GM12878 (cell line): ENCODE measurements at regions not wholly inside any gene's neighbourhood (a gene's known extent, or its start where the extent isn't known, plus 50 kb on each side); places are given as distances from the start of the nearest gene placed in this dataset.

ENCODE experiments used
- ATAC-seq: fragments of 200-7000 bp; cut with Tn5 transposase; 3 replicates; pipeline ENCODE4 v1.9.1; 2020; ENCODE audit warnings: mild to moderate bottlenecking, moderate library complexity
- BruUV-seq: library from RNA; stranded (reverse); fragments of 400-500 nt; replicated peaks from 2 replicates; lab custom pipeline; 2021; lab: Mats Ljungman, UMichigan
- CTCF ChIA-PET: fragments of 300-600 bp; sonication (Branson Sonifier 250); formaldehyde crosslinking; extraction: SDS; loops from one replicate; lab custom pipeline; 2021; ENCODE audit warnings: inconsistent platforms; lab: Yijun Ruan, JAX
- POLR2A ChIA-PET: fragments of 350-600 bp; formaldehyde crosslinking; extraction: SDS; loops from one replicate; lab custom pipeline; 2021; ENCODE audit warnings: inconsistent platforms; lab: Charles Lee
- RAD21 ChIA-PET: fragments of 300-600 bp; sonication (Branson Sonifier 250); formaldehyde crosslinking; loops from one replicate; lab custom pipeline; 2023; ENCODE audit warnings: antibody characterized with exemption; ENCODE audit not compliant: unreplicated experiment; lab: Charles Lee
- SMC1A ChIA-PET: fragments of 300-600 bp; sonication (Branson Sonifier 250); formaldehyde crosslinking; loops from one replicate; lab custom pipeline; 2023; ENCODE audit not compliant: unreplicated experiment, uncharacterized antibody; lab: Charles Lee
- DNase-seq: peaks from one replicate; pipeline ENCODE4 v3.0.0-alpha.2; 2011; ENCODE audit warnings: low read depth, low spot score
- FAIRE-seq: peaks from 3 replicates; lab custom pipeline; 2011; peaks lifted over from hg19 to GRCh38; lab: Jason Lieb, UNC
- H2AFZ ChIP-seq: 2 replicates; pipeline ENCODE4 v1.6.0; 2011; ENCODE audit warnings: low read depth, low read length, control low read depth; ENCODE audit not compliant: control insufficient read depth
- H3K27ac ChIP-seq: 2 replicates; pipeline ENCODE4 v1.5.1; 2011; ENCODE audit warnings: control low read depth; ENCODE audit not compliant: control insufficient read depth, insufficient read depth
- H3K27me3 ChIP-seq, 2 experiments: replicated peaks in 1 of 2; 2 replicates each; pipeline versions ENCODE4 v1.6.0 to v1.6.1; 2011; ENCODE audit warnings: low read length in 1 of 2; ENCODE audit not compliant: control insufficient read depth in 2 of 2, insufficient read depth in 2 of 2
- H3K36me3 ChIP-seq, 2 experiments: 2 replicates each; pipeline ENCODE4 v1.5.1; 2011; ENCODE audit warnings: low read length in 1 of 2; ENCODE audit not compliant: control insufficient read depth in 2 of 2, insufficient read depth in 2 of 2
- H3K4me1 ChIP-seq: 2 replicates; pipeline ENCODE4 v1.6.1; 2011; ENCODE audit warnings: mild to moderate bottlenecking, low read length, moderate library complexity, mixed read lengths; ENCODE audit not compliant: control insufficient read depth, insufficient read depth
- H3K4me2 ChIP-seq: 2 replicates; pipeline ENCODE4 v1.6.0; 2011; ENCODE audit warnings: control low read depth; ENCODE audit not compliant: control insufficient read depth, insufficient read depth
- H3K4me3 ChIP-seq: fragments of 200-600 bp; sonication (generic); 2 replicates; pipeline ENCODE4 v1.5.1; 2016
- H3K79me2 ChIP-seq: 2 replicates; pipeline ENCODE4 v1.6.0; 2011; ENCODE audit warnings: low read length; ENCODE audit not compliant: control insufficient read depth, insufficient read depth
- H3K9ac ChIP-seq: 2 replicates; pipeline ENCODE4 v1.8.0; 2011; ENCODE audit warnings: low read length, control low read depth, mixed read lengths; ENCODE audit not compliant: control insufficient read depth, insufficient read depth
- H3K9me3 ChIP-seq: replicated peaks from 3 replicates; pipeline ENCODE4 v1.5.1; 2011; ENCODE audit warnings: mild to moderate bottlenecking, low read length; ENCODE audit not compliant: control insufficient read depth, insufficient read depth
- H4K20me1 ChIP-seq: 2 replicates; pipeline ENCODE4 v1.6.0; 2011; ENCODE audit not compliant: control insufficient read depth, insufficient read depth
- CEBPZ ChIP-seq: fragments of 150-350 bp; IDR thresholded peaks from 2 replicates; pipeline ENCODE4 v1.6.1; 2016; ENCODE audit warnings: low read depth, low read length
- CHD4 ChIP-seq: fragments of 200-600 bp; sonication (generic); IDR thresholded peaks from 2 replicates; pipeline ENCODE4 v1.6.1; 2016; ENCODE audit warnings: mild to moderate bottlenecking
- CREB1 ChIP-seq: IDR thresholded peaks from 2 replicates; pipeline ENCODE4 v1.6.1; 2012; ENCODE audit warnings: low read depth, mild to moderate bottlenecking, inconsistent platforms
- ELK1 ChIP-seq: IDR thresholded peaks from 2 replicates; pipeline ENCODE4 v1.6.1; 2012; ENCODE audit warnings: low read depth, low read length, improper control_type of control experiment
- FOS ChIP-seq: IDR thresholded peaks from 3 replicates; pipeline ENCODE4 v1.6.1; 2011; ENCODE audit warnings: borderline replicate concordance; ENCODE audit not compliant: insufficient read length; ENCODE audit errors: extremely low read depth
- HCFC1 ChIP-seq: fragments of 150-350 bp; IDR thresholded peaks from 2 replicates; pipeline ENCODE4 v1.6.1; 2014; ENCODE audit warnings: low read length
- HDAC2 ChIP-seq: fragments of 200-600 bp; sonication (generic); IDR thresholded peaks from 2 replicates; pipeline ENCODE4 v1.6.1; 2017
- IRF3 ChIP-seq: fragments of 450-650 bp; IDR thresholded peaks from 2 replicates; pipeline ENCODE4 v1.6.1; 2014; ENCODE audit warnings: mild to moderate bottlenecking
- MEF2B ChIP-seq: fragments of 450-650 bp; IDR thresholded peaks from 2 replicates; pipeline ENCODE4 v1.6.1; 2018; ENCODE audit warnings: mild to moderate bottlenecking, moderate library complexity; ENCODE audit not compliant: partially characterized antibody, poor library complexity, severe bottlenecking
- NR2C2 ChIP-seq: IDR thresholded peaks from 2 replicates; pipeline ENCODE4 v1.6.1; 2011; ENCODE audit warnings: borderline replicate concordance, low read depth; ENCODE audit not compliant: control insufficient read depth, insufficient read length
- POLR2AphosphoS2 ChIP-seq: IDR thresholded peaks from 2 replicates; pipeline ENCODE4 v1.6.1; 2011; ENCODE audit warnings: low read depth, mild to moderate bottlenecking, low read length, improper control_type of control experiment, moderate library complexity
- POU2F2 ChIP-seq: IDR thresholded peaks from 3 replicates; pipeline ENCODE4 v1.6.1; 2011; ENCODE audit warnings: low read depth, mild to moderate bottlenecking, low read length, borderline replicate concordance
- RAD21 ChIP-seq: IDR thresholded peaks from 2 replicates; pipeline ENCODE4 v1.6.1; 2011; ENCODE audit warnings: mild to moderate bottlenecking, low read depth, low read length, moderate library complexity; ENCODE audit not compliant: insufficient read depth
- SIX5 ChIP-seq: IDR thresholded peaks from 2 replicates; pipeline ENCODE4 v1.6.1; 2011; ENCODE audit warnings: mild to moderate bottlenecking, low read depth, low read length, moderate library complexity; ENCODE audit not compliant: severe bottlenecking
- SMAD5 ChIP-seq: IDR thresholded peaks from 2 replicates; pipeline ENCODE4 v1.6.1; 2016; ENCODE audit warnings: antibody characterized with exemption, low read depth
- SP1 ChIP-seq: IDR thresholded peaks from one replicate; pipeline ENCODE4 v1.6.1; 2011; ENCODE audit warnings: low read depth, low read length
- TCF3 ChIP-seq: IDR thresholded peaks from 2 replicates; pipeline ENCODE4 v1.6.1; 2012; ENCODE audit warnings: low read depth, mild to moderate bottlenecking, low read length, borderline replicate concordance; ENCODE audit not compliant: insufficient read depth
- USF1 ChIP-seq: IDR thresholded peaks from 2 replicates; pipeline ENCODE4 v1.6.1; 2011; ENCODE audit warnings: borderline replicate concordance, low read depth, mild to moderate bottlenecking, moderate library complexity, mixed read lengths, low read length; ENCODE audit not compliant: insufficient read depth; ENCODE audit errors: extremely low read length
- WRNIP1 ChIP-seq: IDR thresholded peaks from 2 replicates; pipeline ENCODE4 v1.6.1; 2011; ENCODE audit warnings: low read depth, low read length, improper control_type of control experiment, borderline replicate concordance
- WGBS: methylation state at CpG from one replicate; pipeline ENCODE4 v1.1.6; 2016; ENCODE audit warnings: low lambda C conversion rate; ENCODE audit not compliant: insufficient replicate concordance, insufficient coverage; ENCODE audit errors: missing lambda C conversion rate; 5-methylcytosine and 5-hydroxymethylcytosine counted together
- in situ Hi-C: fragments of 300-500 bp; cut with MboI; formaldehyde crosslinking; loops from 9 replicates; pipeline ENCODE4 v1.14.3; 2018; ENCODE audit warnings: mixed read lengths
- intact Hi-C: fragments of 100-400 bp; cut with micrococcal nuclease; formaldehyde crosslinking; loops from one replicate; pipeline ENCODE4 v1.14.2; 2022; ENCODE audit not compliant: unreplicated experiment

- no peak for TF ChIP-seq SIX5
These were observed 363.1 kb downstream of the POM121L12 start (continued) for GRCh38 chr7:53398566-53398965.

GRCh38 chr7:53413021-53413420 lies 377.6 kb downstream of the POM121L12 start:
- H3K4me2 ChIP-seq = no peak overlapping the region
- 0% methylated on average over 2 of the region's 2 CpGs for WGBS
- POLR2A ChIA-PET = no interaction called here
- RAD21 ChIA-PET = no interaction called here
- DNase-seq (no peak), ATAC-seq (no peak)
- intact Hi-C loops = no loop called here
- no peaks in the 10 kb centered on the region for H3K27me3 ChIP-seq
- H2AFZ ChIP-seq = no peak overlapping the region
- no peaks in the 10 kb centered on the region for H3K36me3 ChIP-seq
- no peaks in the 10 kb centered on the region for H3K9me3 ChIP-seq
- no TSS peak for BruUV-seq
- H3K79me2 ChIP-seq = no peaks in the 10 kb centered on the region
- H3K4me1 ChIP-seq = no peaks in the 10 kb centered on the region
- H3K9ac ChIP-seq = no peak overlapping the region
- no peak overlapping the region for H3K27ac ChIP-seq
- no peak overlapping the region for H3K4me3 ChIP-seq
- SMC1A ChIA-PET = no interaction called here
- no peak for TF ChIP-seq TCF3
- no peak for TF ChIP-seq POU2F2
- no peak for TF ChIP-seq CREB1
- no peak for TF ChIP-seq SMAD5
- no peak for TF ChIP-seq USF1
- TF ChIP-seq HDAC2 = no peak
- no peak for TF ChIP-seq RAD21
- TF ChIP-seq POLR2AphosphoS2 = no peak
- no peak for TF ChIP-seq IRF3
- no peak for TF ChIP-seq NR2C2
- no peak for TF ChIP-seq ELK1
- no peak for TF ChIP-seq CEBPZ
- no peak for TF ChIP-seq HCFC1
- no peak for TF ChIP-seq WRNIP1
- no peak for TF ChIP-seq FOS
- no peak for TF ChIP-seq CHD4
- TF ChIP-seq MEF2B = no peak
- no peak for TF ChIP-seq SP1
- TF ChIP-seq, all 136 proteins: peak for 0
- H4K20me1 ChIP-seq = no peaks in the 10 kb centered on the region
- in situ Hi-C loops = no loop called here
- no peak for FAIRE-seq
- CTCF ChIA-PET = no interaction called here
